Panc1 (cell line): ENCODE measurements at regions not wholly inside any gene's neighbourhood (a gene's known extent, or its start where the extent isn't known, plus 50 kb on each side); places are given as distances from the start of the nearest gene placed in this dataset.
"Not testable (repeated sequence)": the region's sequence is repeated elsewhere in the genome, so short reads cannot be mapped to it uniquely, and the experiment has no call there.

Experiments used
- ATAC-seq: fragments of 200-7000 bp; cut with Tn5 transposase; 2 replicates; pipeline ENCODE4 v1.9.1; 2020; ENCODE audit warnings: mild to moderate bottlenecking, moderate library complexity
- BruUV-seq: library from RNA; stranded (reverse); fragments of 400-500 nt; replicated peaks from 2 replicates; lab custom pipeline; 2021; lab: Mats Ljungman, UMichigan
- CTCF ChIA-PET: fragments of 300-600 bp; sonication (Branson Sonifier 250); formaldehyde crosslinking; loops from one replicate; lab custom pipeline; 2022; ENCODE audit warnings: antibody characterized with exemption; lab: Charles Lee
- POLR2A ChIA-PET: fragments of 300-600 bp; sonication (Branson Sonifier 250); formaldehyde crosslinking; loops from one replicate; lab custom pipeline; 2022; ENCODE audit warnings: antibody characterized with exemption; lab: Charles Lee
- DNase-seq: peaks from one replicate; pipeline ENCODE4 v3.0.0-alpha.2; 2010; ENCODE audit warnings: low read depth, low spot score
- H3K27ac ChIP-seq: 2 replicates; pipeline ENCODE4 v1.5.1; 2011; ENCODE audit warnings: mild to moderate bottlenecking, low read length, inconsistent platforms
- H3K27me3 ChIP-seq: fragments of 200-500 bp; sonication (Bioruptor generic); 2 replicates; pipeline ENCODE4 v1.6.0; 2014; ENCODE audit warnings: low read length, inconsistent platforms; ENCODE audit not compliant: control insufficient read depth, insufficient read depth
- H3K36me3 ChIP-seq: fragments of 200-500 bp; sonication (Bioruptor generic); 2 replicates; pipeline ENCODE4 v1.5.1; 2014; ENCODE audit warnings: inconsistent platforms, mild to moderate bottlenecking, low read length, moderate library complexity; ENCODE audit not compliant: control insufficient read depth, insufficient read depth
- H3K4me1 ChIP-seq: 2 replicates; pipeline ENCODE4 v1.5.1; 2011; ENCODE audit warnings: inconsistent platforms, mild to moderate bottlenecking, low read length, moderate library complexity; ENCODE audit not compliant: control insufficient read depth, insufficient read depth
- H3K4me3 ChIP-seq, 2 experiments: 2 replicates each; pipeline ENCODE4 v1.5.1; 2011 to 2012; ENCODE audit warnings: low read depth in 2 of 2, low read length in 2 of 2, mild to moderate bottlenecking in 2 of 2, inconsistent platforms in 1 of 2, moderate library complexity in 1 of 2
- H3K9me3 ChIP-seq: fragments of 200-500 bp; sonication (Bioruptor generic); 2 replicates; pipeline ENCODE4 v1.5.1; 2014; ENCODE audit warnings: low read depth, mild to moderate bottlenecking, inconsistent platforms, low read length, moderate library complexity; ENCODE audit not compliant: control insufficient read depth, insufficient read depth
- CTCF ChIP-seq: fragments of 450-650 bp; IDR thresholded peaks from 2 replicates; pipeline ENCODE4 v1.5.1; 2017; ENCODE audit warnings: mild to moderate bottlenecking
- POLR2AphosphoS5 ChIP-seq: IDR thresholded peaks from 2 replicates; pipeline ENCODE4 v1.6.1; 2012; ENCODE audit warnings: mild to moderate bottlenecking, low read depth, low read length, moderate library complexity
- REST ChIP-seq, 2 experiments: IDR thresholded peaks; 2 replicates each; pipeline ENCODE4 v1.6.1; 2011 to 2012; ENCODE audit warnings: low read depth in 2 of 2, control low read depth in 1 of 2, low read length in 1 of 2, mild to moderate bottlenecking in 1 of 2, moderate library complexity in 1 of 2; ENCODE audit not compliant: insufficient read depth in 1 of 2
- SIN3A ChIP-seq: IDR thresholded peaks from 2 replicates; pipeline ENCODE4 v1.6.1; 2012; ENCODE audit warnings: low read depth, mild to moderate bottlenecking, low read length, moderate library complexity, borderline replicate concordance; ENCODE audit not compliant: insufficient read depth
- TCF7L2 ChIP-seq: IDR thresholded peaks from 2 replicates; pipeline ENCODE4 v1.6.1; 2011; ENCODE audit warnings: mild to moderate bottlenecking, low read depth, low read length, inconsistent platforms
- in situ Hi-C: cut with HindIII; loops from 2 replicates; pipeline ENCODE4 v1.10.0; 2016; ENCODE audit warnings: low sequenced_read_pairs, low pct_unique_long_range_greater_than_20kb
- intact Hi-C: fragments of 100-400 bp; cut with micrococcal nuclease; formaldehyde crosslinking; loops from one replicate; pipeline ENCODE4 v1.10.0; 2022; ENCODE audit not compliant: unreplicated experiment

- POLR2A ChIA-PET, H3K4me1 ChIP-seq, in situ Hi-C loops, ATAC-seq, DNase-seq, BruUV-seq, H3K4me3 ChIP-seq, CTCF ChIA-PET, intact Hi-C loops, H3K27me3 ChIP-seq, H3K9me3 ChIP-seq, H3K27ac ChIP-seq, H3K36me3 ChIP-seq: not testable (repeated sequence)
Observed at GRCh38 chr10:35817109-35817508, 175.0 kb upstream of the FZD8 start.

- CTCF ChIA-PET: no interaction called here
- no peak overlapping the region for H3K27ac ChIP-seq
- intact Hi-C loops: no loop called here
- no peak for TF ChIP-seq REST (IDR thresholded peaks at IDR 0.05; ENCODE audit: insufficient read depth in 1 of 2, low read depth in 2 of 2, low read length in 1 of 2)
- TF ChIP-seq SIN3A: no peak
- no peak for TF ChIP-seq CTCF
- no peak for TF ChIP-seq POLR2AphosphoS5
- no peak for TF ChIP-seq TCF7L2
- no peaks in the 10 kb centered on the region for H3K9me3 ChIP-seq
- no peak for ATAC-seq
- H3K4me3 ChIP-seq: no peak overlapping the region
- no peaks in the 10 kb centered on the region for H3K27me3 ChIP-seq
- BruUV-seq: no TSS peak
- H3K36me3 ChIP-seq: no peaks in the 10 kb centered on the region
- POLR2A ChIA-PET: no interaction called here
- in situ Hi-C loops: no loop called here
- H3K4me1 ChIP-seq: no peaks in the 10 kb centered on the region
- no peak for DNase-seq
Observed at GRCh38 chr10:35813219-35813618, 171.1 kb upstream of the FZD8 start.

- Histone ChIP-seq H3K9me3 (no peaks in the 10 kb centered on the region), H3K36me3 (no peaks in the 10 kb centered on the region), H3K4me1 (no peaks in the 10 kb centered on the region), H3K27ac (no peak overlapping the region), H3K4me3 (no peak overlapping the region), H3K27me3 (no peaks in the 10 kb centered on the region)
- intact Hi-C loops (no loop called here), in situ Hi-C loops (no loop called here)
- ChIA-PET CTCF (no interaction called here), POLR2A (no interaction called here)
- no peak for ATAC-seq
- no TSS peak for BruUV-seq
- DNase-seq: no peak
- TF ChIP-seq REST (IDR thresholded peaks at IDR 0.05; ENCODE audit: insufficient read depth in 1 of 2, low read depth in 2 of 2, low read length in 1 of 2): no peak
- TF ChIP-seq POLR2AphosphoS5: no peak
- no peak for TF ChIP-seq SIN3A
- TF ChIP-seq CTCF: no peak
- TF ChIP-seq TCF7L2: no peak
Observed at GRCh38 chr10:35808344-35808743, 166.2 kb upstream of the FZD8 start.
